Renal cortical epithelial cell (primary cell): ENCODE measurements at regions not wholly inside any gene's neighbourhood (a gene's known extent, or its start where the extent isn't known, plus 50 kb on each side); places are given as distances from the start of the nearest gene placed in this dataset.

Experiments
- DNase-seq: peaks from one replicate; pipeline ENCODE4 v3.0.0-alpha.2; 2011; ENCODE audit warnings: low read depth

DNA sequence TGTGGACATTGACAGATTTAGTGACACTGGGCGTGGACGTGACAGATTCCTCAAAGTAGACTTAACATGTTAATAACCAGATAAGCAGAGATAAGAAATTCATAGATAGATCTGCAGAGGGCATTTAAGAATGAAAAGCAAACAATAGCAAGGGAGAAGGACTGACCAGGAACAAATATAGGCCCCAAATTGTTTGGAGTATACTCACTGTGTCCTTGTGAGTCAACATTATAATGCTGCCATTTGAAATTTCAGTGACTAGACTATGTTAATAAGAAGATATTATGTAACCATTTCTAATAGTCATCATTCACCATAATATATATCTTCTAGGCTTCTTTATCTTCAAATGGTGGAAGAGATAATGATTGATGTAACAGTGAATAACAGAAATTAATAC, 78.1 kb upstream of the SLC38A11 start:
- DNase-seq: no peak

DNA sequence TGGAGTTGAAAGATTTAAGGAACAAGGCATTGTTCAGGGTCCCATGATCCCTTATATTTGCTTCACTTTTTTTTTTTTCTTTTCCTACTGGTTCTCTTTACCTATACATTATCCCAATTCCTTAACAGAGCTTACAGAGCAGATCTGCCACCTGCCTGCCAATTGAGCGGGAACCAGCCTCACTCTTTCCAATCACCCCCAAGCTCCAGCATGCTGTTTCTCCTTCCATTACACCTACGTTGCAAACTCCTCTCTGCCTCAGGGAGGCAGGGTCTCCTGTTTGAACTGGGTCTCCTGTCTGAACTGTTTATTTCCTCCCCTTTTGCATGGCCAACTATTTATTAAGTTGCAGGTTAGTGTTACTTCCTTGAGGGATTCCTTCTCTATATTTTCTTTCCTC, 77.2 kb upstream of the SLC38A11 start:
- no peak for DNase-seq

DNA sequence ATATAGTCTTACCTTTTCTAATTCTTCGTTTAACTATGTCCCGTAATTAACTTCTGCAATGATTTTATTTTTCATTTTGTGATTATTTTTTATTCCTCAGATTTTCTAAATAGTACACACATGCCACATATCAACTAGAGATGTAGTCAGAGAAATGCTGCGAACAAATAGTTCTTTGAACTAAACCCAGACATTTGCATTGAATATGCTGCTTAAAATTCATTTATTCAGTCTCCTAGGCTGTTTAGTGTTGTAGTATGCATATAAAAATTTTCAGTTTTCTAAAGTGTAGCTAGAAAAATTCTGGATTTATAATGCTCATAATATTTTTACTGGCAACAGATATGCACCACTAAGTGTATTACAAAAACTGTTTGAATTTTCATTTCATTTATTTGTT, 68.9 kb upstream of the SLC38A11 start:
- DNase-seq: no peak

DNA sequence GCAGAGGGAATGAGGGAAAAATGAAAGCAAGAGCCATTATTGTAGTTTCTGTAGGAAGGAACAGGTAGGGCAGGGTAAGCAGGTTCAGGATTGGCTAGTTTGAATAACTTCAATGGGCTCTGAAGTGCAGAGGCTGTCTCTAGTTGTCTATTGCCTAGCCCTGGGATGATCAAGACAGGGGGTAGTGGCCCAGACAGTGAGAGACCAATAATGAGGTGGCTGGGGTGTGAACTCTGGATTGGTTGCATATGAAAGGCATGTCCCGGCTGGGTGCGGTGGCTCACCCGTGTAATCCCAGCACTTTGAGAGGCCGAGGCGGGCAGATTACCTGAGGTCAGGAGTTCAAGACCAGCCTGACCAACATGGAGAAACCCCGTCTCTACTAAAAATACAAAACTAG, 67.5 kb upstream of the SLC38A11 start:
- DNase-seq: no peak

DNA sequence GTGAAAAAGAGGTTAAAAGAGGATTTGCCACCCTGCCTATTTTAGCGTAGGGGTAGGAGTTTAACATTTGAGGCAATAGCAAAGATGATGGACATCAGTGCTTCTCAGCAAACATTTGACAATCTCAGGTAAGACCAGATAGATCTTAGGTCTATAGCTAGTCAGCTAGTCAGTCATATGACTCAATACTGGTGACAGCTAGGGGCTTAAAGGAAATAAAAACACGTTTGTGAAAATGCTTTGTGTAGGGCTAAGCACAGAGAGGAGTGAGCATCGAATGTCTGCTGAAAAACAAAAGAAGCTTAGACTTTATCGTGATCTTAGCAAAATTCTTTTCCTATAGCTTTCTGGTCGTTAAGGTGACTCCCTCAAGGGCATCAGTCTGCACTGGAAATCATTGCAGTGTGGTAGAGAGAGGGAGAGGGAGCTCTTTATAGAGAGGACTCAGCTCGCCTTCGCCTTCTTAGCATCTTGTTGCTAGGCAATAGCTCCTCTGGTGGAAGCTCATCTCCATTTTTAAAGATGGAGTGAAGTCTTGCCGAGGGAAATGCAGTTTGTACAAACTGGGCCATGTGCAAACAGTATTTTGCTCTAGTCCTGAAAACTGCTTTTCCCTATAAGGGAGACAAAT, 62.8 kb upstream of the SLC38A11 start:
- DNase-seq: no peak

DNA sequence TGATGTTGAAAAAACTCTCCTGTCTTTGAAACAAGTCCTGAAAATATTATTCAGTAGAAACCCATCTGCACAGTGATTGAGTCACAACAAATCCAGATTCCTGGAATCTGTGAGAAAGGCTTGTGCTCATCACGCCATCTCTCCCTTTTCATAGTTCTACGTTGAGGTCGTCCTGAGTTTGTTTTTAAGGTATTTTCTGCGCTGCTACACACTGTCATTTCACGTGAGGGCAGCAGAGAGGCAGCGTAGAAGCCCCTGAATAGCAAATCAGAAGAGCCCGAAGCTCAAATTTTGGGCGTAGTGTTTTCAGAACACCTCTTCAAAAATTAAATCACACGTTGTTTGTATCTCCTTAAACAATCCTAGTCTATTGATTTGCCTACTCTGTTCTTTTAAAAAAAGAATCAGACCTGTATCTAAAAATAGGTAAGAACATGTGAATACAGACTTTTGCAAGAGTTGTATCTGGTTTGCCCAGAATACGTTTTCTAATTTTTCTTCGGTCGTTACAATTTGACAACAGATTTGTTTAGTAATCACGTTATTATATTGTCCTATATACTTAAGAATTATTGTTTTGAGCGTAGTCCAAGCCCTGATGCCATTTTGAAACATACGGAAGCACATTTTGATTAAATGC, 61.6 kb upstream of the SLC38A11 start:
- peak; percentile 60 for DNase-seq

DNA sequence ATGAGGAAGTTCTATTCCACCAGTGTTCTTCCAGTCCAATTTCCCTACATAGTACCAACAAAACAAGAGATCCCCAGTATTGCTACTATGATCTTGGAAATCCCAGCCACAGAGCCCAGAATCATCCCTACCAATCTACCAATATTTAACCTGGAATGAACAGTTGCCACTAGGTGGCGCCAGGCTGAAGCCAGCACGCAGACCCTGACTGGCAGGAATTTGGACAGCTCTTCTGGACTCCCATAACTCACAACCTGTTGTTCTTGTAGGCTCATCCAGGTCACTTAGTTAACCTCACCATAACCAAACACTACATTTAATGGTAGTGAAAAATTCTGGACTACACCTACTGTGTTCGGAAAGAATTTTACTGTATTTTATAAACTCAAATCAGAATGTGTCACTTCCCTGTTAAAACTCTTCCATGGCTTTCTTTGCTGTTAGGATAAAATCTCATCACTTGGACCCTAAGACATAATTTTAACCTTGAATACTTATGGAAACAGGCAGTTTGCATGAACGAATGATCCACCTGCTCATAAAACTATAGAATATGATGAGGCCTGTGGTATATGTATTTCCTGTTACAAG, 59.8 kb upstream of the SLC38A11 start:
- peak; percentile 68 for DNase-seq

DNA sequence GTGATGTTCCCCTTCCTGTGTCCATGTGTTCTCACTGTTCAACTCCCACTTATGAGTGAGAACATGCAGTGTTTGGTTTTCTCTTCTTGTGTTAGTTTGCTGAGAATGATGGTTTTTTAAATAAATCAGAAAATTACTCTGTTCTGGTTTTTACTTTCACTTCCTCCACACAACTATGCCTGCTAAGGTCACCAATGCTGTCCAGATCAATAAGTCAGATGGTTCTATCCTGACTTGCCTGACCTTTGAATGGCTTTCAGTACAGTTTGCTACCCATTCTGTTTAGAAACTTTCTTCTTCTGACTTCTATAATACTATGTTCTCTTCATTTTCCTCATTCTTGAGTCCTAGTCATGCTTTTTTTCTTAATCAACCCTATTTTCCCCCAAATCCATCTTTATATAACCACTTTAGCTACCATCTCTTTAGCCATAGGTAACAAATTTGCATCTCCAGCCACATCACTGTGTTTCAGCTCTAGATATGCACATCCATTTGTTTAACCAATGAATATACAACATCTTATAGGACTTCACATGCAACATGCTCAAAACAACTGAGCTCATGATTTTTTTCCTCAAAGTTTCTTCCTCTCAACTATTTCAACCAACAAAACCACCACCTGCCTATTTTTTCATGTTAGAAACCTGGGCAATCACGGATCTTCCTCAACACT, 58.8 kb upstream of the SLC38A11 start:
- no peak for DNase-seq

DNA sequence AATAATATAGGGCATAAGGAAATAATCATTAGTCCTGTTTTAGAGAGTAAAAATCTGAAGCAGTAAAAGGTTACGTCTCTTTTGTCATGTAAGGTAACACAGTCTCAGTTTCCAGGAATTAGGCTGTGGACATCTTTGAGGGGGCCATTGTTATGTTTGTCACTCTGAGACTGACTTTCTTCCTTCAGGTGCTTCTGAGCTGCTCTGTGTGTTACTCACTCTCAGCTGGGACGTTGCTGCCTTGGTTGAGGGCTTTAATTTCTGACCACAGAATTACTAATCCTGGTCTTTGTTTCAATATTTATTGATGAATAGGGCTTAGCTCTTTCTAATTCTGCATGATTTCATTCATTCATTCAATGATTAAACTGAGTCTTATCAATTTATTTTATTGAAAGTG, 55.9 kb upstream of the SLC38A11 start:
- peak; percentile 68 for DNase-seq

DNA sequence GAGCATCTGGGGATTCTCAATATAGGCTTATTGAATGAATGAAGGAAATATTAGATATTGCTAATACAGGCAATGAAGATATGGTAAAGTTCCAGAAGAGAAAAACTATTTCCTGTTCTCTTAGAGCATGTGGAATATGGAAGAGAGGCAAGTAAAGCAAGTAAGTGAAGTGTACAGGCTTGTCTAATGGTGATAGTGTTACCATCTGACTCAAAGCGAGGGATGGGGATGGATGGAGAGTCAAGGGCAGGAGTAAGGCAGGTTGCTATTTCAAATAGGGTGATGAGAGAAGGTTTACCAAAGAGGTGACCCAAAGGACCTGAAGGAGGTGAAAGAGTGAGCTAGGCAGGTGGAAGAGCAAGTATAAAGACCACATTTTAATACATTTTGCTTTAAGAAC, 55.2 kb upstream of the SLC38A11 start:
- no peak for DNase-seq

DNA sequence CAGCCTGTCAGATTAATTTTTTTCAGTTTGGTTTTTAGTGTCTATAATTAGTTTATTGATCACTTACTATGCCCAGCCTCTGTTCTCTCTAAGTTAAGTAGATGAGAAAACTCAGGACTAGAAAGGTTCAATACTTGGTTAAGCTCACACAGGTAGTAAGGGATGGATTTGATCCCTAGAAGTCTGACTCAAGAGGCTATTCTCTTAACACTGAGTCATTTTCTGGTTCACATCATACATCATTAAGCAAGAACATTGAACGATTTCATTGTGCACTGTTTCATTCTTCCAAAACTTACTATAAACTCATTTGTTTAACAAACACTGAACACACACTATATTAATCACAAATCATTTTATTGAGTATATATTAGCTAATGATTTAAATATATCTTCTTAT, 54.1 kb upstream of the SLC38A11 start:
- DNase-seq: peak; percentile 98

DNA sequence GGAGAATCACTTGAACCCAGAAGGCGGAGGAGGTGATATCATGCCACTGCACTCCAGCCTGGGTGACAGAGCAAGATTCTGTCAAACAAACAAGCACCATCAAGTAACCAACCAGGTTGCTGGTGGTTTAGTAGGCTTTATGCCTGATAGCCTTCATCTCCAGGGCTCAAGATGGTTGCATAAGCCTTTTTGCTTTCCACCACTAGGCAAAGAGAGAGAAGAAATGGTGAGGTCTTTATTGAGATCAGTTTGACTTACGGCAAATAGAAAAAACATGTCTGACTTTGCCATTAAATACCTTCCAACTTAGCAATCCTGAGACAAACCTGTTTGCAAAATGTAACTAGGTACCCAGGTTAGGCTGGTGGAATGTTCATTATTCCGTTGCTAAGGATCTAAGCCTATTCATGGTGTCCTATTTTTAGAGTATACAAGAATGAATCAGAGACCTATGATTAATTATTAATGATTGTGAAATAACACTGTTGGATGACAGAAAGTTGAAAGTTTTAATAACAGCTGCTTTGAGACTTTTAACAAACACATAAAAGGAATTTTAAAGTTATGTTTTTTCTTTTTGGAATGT, 53.5 kb upstream of the SLC38A11 start:
- peak; percentile 100 for DNase-seq

DNA sequence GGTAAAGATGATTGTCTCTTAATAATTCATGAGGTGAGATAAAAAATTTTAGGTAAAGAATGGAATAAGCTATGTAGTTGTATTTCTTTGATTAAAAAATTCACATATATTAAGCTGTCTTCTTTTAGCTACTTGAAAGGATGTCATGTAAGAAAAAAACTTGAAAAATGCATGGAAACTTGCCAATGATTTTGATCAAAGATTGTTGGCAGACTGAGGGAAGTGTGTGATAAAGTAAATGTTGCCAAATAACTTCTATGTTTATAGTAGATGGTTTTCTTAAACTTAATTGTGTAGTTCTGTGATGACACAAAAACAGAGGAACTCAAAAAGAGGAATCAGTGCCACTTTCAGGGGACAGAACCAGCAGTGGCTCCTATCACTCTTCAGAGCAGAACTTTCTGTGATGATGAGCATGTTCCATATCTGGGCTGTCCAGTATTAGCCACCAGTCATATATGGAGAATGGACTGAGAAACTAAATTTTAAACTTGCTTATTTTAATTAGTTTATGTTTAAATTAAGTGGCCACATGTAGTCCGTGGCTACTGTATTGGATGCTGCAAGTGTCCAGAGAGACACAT, 51.9 kb upstream of the SLC38A11 start:
- peak; percentile 47 for DNase-seq
